SU-DHL-6 (cell line): ENCODE measurements at regions not wholly inside any gene's neighbourhood (a gene's known extent, or its start where the extent isn't known, plus 50 kb on each side); places are given as distances from the start of the nearest gene placed in this dataset.

Experiments
- CTCF ChIP-seq: fragments of 200-600 bp; sonication (generic); IDR thresholded peaks from one replicate; pipeline ENCODE4 v1.5.1; 2017; ENCODE audit warnings: antibody characterized with exemption, mild to moderate bottlenecking, low read length, moderate library complexity; ENCODE audit not compliant: insufficient read depth, poor library complexity, severe bottlenecking
- EZH2phosphoT487 ChIP-seq: fragments of 200-600 bp; sonication (generic), shearing (Covaris generic); conservative IDR thresholded peaks from 2 replicates; pipeline ENCODE4 v1.6.1; 2018; ENCODE audit warnings: mild to moderate bottlenecking, antibody characterized with exemption, low read length, moderate library complexity, mixed read lengths

- TF ChIP-seq CTCF (no peak), EZH2phosphoT487 (no peak)
These were observed 1439.2 kb downstream of the ZPLD1 start for GRCh38 chr3:103873897-103874545.
